ENCODE measurements at regions not wholly inside any gene's neighbourhood (a gene's known extent, or its start where the extent isn't known, plus 50 kb on each side); places are given as distances from the start of the nearest gene placed in this dataset.

DNA sequence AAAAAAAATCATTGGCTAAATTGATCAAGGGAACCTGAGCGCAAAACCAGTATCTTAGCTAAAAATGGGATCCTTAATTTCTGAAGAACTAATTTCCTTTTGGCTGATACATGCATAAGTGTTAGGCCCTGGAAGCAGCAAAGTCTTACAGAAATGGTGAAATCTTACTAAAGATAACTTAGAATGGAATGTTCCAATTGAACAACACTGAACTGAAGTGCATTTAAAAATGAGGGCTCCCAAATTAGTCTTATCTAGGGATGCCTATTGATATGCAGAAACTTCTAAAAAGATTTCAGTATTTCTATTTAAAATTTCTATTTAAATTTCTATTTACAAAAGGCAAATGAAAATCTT, 120.7 kb upstream of the BANK1 start:
- no peak overlapping the region for H3K27ac ChIP-seq (ENCODE audit: low read depth, low read length, poor library complexity, severe bottlenecking)
- H3K27me3 ChIP-seq (replicated peaks; ENCODE audit: insufficient read depth, low read depth, low read length, poor library complexity): no peaks in the 10 kb centered on the region
- DNase-seq (ENCODE audit: low spot score): no peak
- CTCF ChIA-PET: no interaction called here
- BruUV-seq (replicated peaks): no TSS peak
- H3K9me3 ChIP-seq (ENCODE audit: low read depth, low read length, poor library complexity, severe bottlenecking): peaks cover 4% of the 10 kb centered on the region
- POLR2A ChIA-PET (ENCODE audit: low non-redundant PET): no interaction called here
- H3K36me3 ChIP-seq (ENCODE audit: insufficient read depth, low read length, poor library complexity, severe bottlenecking): no peaks in the 10 kb centered on the region
- no peak overlapping the region for H3K4me3 ChIP-seq (ENCODE audit: low read depth, low read length, poor library complexity, severe bottlenecking)
- intact Hi-C loops (cut with micrococcal nuclease; ENCODE audit: unreplicated experiment): no loop called here
- H3K4me1 ChIP-seq (ENCODE audit: insufficient read depth, low read length, poor library complexity, severe bottlenecking): no peaks in the 10 kb centered on the region
- TF ChIP-seq EZH2 (IDR thresholded peaks at IDR 0.05; ENCODE audit: borderline replicate concordance, low read depth, low read length, poor library complexity, severe bottlenecking): no peak
- TF ChIP-seq CTCF (conservative IDR thresholded peaks at IDR 0.05; ENCODE audit: low read depth, low read length): no peak

GRCh38 chr4:101669138-101669831, 121.2 kb upstream of the BANK1 start:
- Histone ChIP-seq H3K4me3 (ENCODE audit: low read depth, low read length, poor library complexity, severe bottlenecking) (no peak overlapping the region), H3K27me3 (replicated peaks; ENCODE audit: insufficient read depth, low read depth, low read length, poor library complexity) (no peaks in the 10 kb centered on the region), H3K36me3 (ENCODE audit: insufficient read depth, low read length, poor library complexity, severe bottlenecking) (no peaks in the 10 kb centered on the region), H3K9me3 (ENCODE audit: low read depth, low read length, poor library complexity, severe bottlenecking) (peaks cover 4% of the 10 kb centered on the region), H3K4me1 (ENCODE audit: insufficient read depth, low read length, poor library complexity, severe bottlenecking) (no peaks in the 10 kb centered on the region), H3K27ac (ENCODE audit: low read depth, low read length, poor library complexity, severe bottlenecking) (no peak overlapping the region)
- BruUV-seq (replicated peaks): no TSS peak
- ChIA-PET CTCF (no interaction called here), POLR2A (ENCODE audit: low non-redundant PET) (no interaction called here)
- intact Hi-C loops (cut with micrococcal nuclease; ENCODE audit: unreplicated experiment): no loop called here
- TF ChIP-seq CTCF (conservative IDR thresholded peaks at IDR 0.05; ENCODE audit: low read depth, low read length) (no peak), EZH2 (IDR thresholded peaks at IDR 0.05; ENCODE audit: borderline replicate concordance, low read depth, low read length, poor library complexity, severe bottlenecking) (no peak)
- DNase-seq (ENCODE audit: low spot score): no peak

- no peak for DNase-seq (ENCODE audit: low spot score)
- TF ChIP-seq CTCF (conservative IDR thresholded peaks at IDR 0.05; ENCODE audit: low read depth, low read length): no peak
- TF ChIP-seq EZH2 (IDR thresholded peaks at IDR 0.05; ENCODE audit: borderline replicate concordance, low read depth, low read length, poor library complexity, severe bottlenecking): no peak
- Histone ChIP-seq H3K4me3 (ENCODE audit: low read depth, low read length, poor library complexity, severe bottlenecking) (no peak overlapping the region), H3K27ac (ENCODE audit: low read depth, low read length, poor library complexity, severe bottlenecking) (no peak overlapping the region), H3K36me3 (ENCODE audit: insufficient read depth, low read length, poor library complexity, severe bottlenecking) (no peaks in the 10 kb centered on the region), H3K4me1 (ENCODE audit: insufficient read depth, low read length, poor library complexity, severe bottlenecking) (no peaks in the 10 kb centered on the region), H3K9me3 (ENCODE audit: low read depth, low read length, poor library complexity, severe bottlenecking) (no peaks in the 10 kb centered on the region), H3K27me3 (replicated peaks; ENCODE audit: insufficient read depth, low read depth, low read length, poor library complexity) (no peaks in the 10 kb centered on the region)
- ChIA-PET CTCF (no interaction called here), POLR2A (ENCODE audit: low non-redundant PET) (no interaction called here)
- BruUV-seq (replicated peaks): no TSS peak
- intact Hi-C loops (cut with micrococcal nuclease; ENCODE audit: unreplicated experiment): no loop called here
These were observed 123.2 kb upstream of the BANK1 start for GRCh38 chr4:101667348-101667747.

All from A673 (cell line).